GM21381 (cell line): ENCODE measurements at regions not wholly inside any gene's neighbourhood (a gene's known extent, or its start where the extent isn't known, plus 50 kb on each side); places are given as distances from the start of the nearest gene placed in this dataset.
A peak's percentile ranks its signal among the peaks of the same experiment; 100 is the strongest.

ENCODE experiments used
- ATAC-seq: cut with Tn5 transposase; IDR thresholded peaks from one replicate; pipeline ENCODE4 v1.9.1; 2021; ENCODE audit warnings: mild to moderate bottlenecking, moderate library complexity; ENCODE audit not compliant: unreplicated experiment

- ATAC-seq = no peak
Measured at GRCh38 chr13:47831265-47831664, 169.8 kb downstream of the SUCLA2 start.

GRCh38 chr13:47829690-47830089 lies 171.4 kb downstream of the SUCLA2 start:
- no peak for ATAC-seq

GRCh38 chr13:47826471-47826870 lies 174.6 kb downstream of the SUCLA2 start:
- no peak for ATAC-seq

GRCh38 chr13:47822036-47822435 lies 179.0 kb downstream of the SUCLA2 start:
- ATAC-seq = no peak

- ATAC-seq = no peak
Measured at GRCh38 chr13:47816831-47817230, 184.2 kb downstream of the SUCLA2 start.

- no peak for ATAC-seq
Measured at GRCh38 chr13:47813718-47814117, 187.4 kb downstream of the SUCLA2 start.

GRCh38 chr13:47809411-47809810 lies 191.7 kb downstream of the SUCLA2 start:
- no peak for ATAC-seq

- no peak for ATAC-seq
Measured at GRCh38 chr13:47803131-47803530, 197.9 kb downstream of the SUCLA2 start.

- no peak for ATAC-seq
Measured at GRCh38 chr13:47801555-47801954, 199.5 kb downstream of the SUCLA2 start.

GRCh38 chr13:47800593-47800992 lies 200.5 kb downstream of the SUCLA2 start:
- no peak for ATAC-seq

GRCh38 chr13:47798906-47799305 lies 202.2 kb downstream of the SUCLA2 start:
- ATAC-seq = no peak

GRCh38 chr13:47798194-47798593 lies 202.9 kb downstream of the SUCLA2 start:
- ATAC-seq = no peak

- no peak for ATAC-seq
Measured at GRCh38 chr13:47796816-47797215, 204.3 kb downstream of the SUCLA2 start.

GRCh38 chr13:47794963-47795362 lies 206.1 kb downstream of the SUCLA2 start:
- no peak for ATAC-seq

- no peak for ATAC-seq
Measured at GRCh38 chr13:47790755-47791154, 210.3 kb downstream of the SUCLA2 start.

GRCh38 chr13:47788844-47789243 lies 212.2 kb downstream of the SUCLA2 start:
- no peak for ATAC-seq

GRCh38 chr13:47774671-47774994 lies 226.4 kb downstream of the SUCLA2 start:
- ATAC-seq = peak; percentile 11

- no peak for ATAC-seq
Measured at GRCh38 chr13:47764817-47765216, 236.3 kb downstream of the SUCLA2 start.

- ATAC-seq = no peak
Measured at GRCh38 chr13:47757466-47758080, 243.5 kb downstream of the SUCLA2 start.

GRCh38 chr13:47747901-47748300 lies 253.2 kb downstream of the SUCLA2 start:
- ATAC-seq = no peak

- no peak for ATAC-seq
Measured at GRCh38 chr13:47726394-47726793, 274.7 kb downstream of the SUCLA2 start.

GRCh38 chr13:47723898-47724297 lies 277.2 kb downstream of the SUCLA2 start:
- ATAC-seq = no peak

- no peak for ATAC-seq
Measured at GRCh38 chr13:47719164-47719563, 281.9 kb downstream of the SUCLA2 start.
